ENCODE measurements at regions not wholly inside any gene's neighbourhood (a gene's known extent, or its start where the extent isn't known, plus 50 kb on each side); places are given as distances from the start of the nearest gene placed in this dataset.
"Not testable (repeated sequence)": the region's sequence is repeated elsewhere in the genome, so short reads cannot be mapped to it uniquely, and the experiment has no call there.

DNA sequence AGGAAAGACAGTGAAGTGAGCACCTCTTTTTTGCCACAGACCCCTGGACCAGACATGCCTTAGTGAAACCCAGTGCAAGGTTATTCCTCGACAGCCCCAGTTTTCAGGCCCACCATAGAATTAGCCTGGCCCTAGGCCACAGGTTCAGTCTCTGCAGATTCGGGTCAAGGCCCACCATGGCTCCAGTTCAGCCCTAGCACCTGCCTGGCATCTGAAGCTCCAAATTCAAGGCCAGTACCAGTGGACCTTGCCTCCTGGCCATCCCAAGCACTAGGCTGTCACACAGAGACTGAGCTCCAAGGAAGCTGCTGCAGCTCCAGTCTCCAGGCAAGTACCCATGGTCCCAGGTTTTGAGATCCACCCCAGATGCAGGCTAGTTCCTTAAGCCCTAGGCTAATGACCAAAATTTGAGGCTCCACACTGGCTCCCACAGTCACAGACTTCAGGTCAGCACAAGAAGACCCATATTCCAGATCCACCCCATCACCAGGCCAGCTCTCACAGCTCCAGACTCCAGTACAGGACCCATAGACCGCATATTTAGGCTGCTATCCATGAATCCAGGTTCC, 877.5 kb upstream of the ADGRB3 start:
- no peak for DNase-seq

DNA sequence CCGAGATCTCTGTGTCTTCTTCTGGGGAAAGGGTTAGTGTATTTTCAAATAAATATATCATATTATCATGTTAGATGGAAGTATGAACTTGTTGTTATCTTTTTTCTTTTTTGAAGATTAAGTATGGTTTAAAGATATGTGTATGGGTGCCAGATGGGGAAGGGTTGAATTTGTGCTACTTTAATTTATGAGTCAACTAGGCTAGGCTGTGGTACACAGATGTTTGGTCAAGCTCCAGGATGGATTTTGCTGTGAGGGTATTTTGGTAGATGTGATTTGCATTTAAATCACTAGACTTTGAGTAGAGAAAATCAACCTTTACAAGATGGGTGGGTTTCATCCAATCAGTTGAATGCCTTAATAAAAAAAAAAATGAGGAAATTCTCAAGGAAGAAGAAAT, 886.6 kb upstream of the ADGRB3 start:
- no peak for DNase-seq

DNA sequence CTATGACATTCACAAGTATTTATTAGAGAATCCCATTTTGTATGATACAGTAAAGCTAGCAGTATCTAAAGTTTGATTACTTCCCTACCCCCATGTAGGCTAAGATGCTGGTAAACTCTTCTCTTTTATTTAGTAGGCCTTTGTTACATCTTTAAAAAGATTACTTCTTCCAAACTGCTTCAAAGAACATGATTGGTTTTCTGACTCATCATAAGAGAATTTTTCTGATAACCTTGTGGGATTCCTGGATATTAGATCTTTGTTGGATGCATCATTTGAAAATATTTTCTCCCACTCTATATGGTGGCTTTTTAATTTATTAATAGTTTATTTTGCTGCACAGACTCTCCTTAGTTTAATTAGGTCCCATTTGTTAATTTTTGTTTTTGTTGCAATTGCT, 898.3 kb upstream of the ADGRB3 start:
- DNase-seq, result no peak

DNA sequence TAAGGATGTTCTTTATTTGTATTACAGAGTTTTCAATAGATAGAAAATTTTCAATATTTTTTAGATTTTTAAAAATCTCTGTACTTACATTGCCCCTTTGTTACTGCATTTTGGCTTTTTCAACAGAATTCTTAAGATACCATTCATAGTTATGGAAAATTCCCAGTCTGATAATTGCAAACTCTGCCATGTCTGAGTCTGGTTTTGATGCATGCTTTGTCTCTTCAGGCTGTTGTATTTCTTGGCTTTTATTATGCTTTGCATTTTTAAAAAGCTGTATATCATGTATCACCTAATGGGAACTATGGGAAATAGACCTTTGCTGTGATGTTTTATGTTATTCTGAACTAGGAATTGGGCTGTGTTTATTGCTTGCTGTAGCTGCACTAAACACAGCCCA, 898.9 kb upstream of the ADGRB3 start:
- no peak for DNase-seq

DNA sequence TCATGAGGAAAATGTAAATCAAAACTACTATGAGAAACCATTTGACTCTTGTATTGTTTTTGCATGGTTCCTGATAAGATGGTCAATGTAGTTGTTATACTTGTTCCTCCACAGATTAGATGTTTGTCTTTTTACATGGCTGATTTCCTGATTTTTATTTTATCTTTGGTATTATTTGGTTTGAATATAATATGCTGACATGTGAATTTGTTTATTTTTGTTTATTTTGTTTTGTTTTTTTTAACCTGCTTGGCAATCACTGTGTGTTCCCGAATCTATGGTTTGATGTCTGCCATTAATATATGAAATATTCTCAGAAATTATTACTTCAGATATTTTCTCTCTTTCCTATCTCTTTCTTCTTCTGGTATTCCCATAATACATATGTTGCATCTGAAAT, 899.5 kb upstream of the ADGRB3 start:
- no peak for DNase-seq

DNA sequence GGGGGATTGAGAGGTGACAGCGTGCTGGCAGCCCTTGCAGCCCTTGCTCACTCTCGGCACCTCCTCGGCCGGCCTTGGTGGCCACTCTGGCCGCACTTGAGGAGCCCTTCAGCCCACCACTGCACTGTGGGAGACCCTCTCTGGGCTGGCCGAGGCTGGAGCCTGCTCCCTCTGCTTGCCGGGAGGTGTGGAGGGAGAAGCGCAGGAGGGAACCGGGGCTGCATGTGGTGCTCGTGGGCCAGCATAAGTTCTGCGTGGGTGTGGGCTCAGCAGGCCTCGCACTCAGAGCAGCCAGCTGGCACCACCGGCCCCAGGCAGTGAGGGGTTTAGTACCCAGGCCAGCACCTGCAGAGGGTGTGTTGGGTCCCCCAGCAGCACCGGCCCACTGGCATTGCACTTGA, 912.2 kb upstream of the ADGRB3 start:
- no peak for DNase-seq

DNA sequence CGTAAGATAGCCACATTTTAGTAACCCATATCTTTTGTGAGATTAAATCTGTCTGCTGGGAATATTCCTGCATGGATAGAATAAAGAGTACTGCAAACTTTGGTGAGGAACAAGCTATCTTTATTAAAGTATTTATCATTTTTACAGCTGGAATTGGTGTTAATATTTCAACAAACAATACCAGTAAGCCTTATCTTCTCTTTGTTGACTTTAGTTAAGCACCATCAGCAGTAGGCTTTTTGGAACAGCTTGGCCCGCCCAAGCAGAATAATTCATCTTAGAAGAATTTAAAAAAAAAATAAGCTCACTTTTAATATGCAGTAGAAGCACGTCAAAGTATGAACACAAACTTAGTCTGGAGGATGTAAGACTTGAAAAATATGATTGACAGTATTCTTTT, 917.8 kb upstream of the ADGRB3 start:
- DNase-seq, result no peak

DNA sequence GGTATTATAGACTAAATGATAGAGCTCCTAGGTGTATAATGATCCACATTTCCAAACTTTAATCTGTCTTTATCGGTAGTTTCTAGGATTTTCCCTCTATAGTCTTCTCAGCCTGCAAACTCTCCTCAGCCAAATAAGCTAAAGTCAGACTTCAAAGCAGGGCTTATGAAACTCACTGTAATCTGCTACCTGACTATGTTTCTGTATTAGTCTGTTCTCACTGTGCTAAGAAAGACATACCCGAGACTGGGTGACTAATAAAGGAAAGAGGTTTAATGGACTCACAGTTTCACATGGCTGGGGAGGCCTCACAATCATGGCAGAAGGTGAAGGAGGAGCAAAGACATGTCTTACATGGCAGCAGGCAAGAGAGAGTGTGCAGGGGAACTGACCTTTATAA, 928.7 kb upstream of the ADGRB3 start:
- DNase-seq, result no peak

DNA sequence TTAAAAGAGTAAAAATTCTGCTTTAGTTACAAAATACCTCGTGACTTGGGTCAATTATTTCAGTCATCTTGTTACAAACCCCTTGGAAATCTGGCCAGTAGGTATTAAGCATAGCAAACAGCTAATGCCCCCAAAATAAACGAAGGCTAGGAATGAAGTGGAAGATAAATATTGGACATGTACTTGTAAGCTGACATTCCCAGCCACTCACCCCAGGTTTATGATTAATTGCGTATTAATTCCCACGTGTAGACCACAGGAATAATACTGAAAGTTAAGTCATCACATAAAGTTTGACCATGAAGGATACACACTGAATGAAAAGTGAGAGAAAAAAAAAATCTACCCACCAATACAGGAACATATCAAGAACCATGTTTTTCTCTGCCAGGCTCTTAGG, 936.5 kb upstream of the ADGRB3 start:
- no peak for DNase-seq

DNA sequence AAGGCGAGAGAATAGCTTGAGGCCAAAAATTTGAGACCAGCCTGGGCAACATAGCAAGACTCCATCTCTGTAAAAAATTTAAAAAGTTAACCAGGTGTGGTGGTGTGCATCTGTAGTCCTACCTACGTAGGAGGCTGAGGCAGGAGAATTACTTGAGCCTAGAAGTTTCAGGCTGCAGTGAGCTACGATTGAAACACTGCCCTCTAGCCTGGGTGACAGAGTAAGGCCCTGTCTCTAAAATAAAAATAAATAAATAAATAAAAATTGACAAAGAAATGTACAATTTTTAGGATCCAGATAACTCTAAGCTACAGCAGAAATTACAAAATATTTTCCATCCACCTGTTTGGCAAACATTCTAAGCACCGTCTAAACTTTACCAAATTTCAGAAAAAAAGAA, 941.0 kb upstream of the ADGRB3 start:
- no peak for DNase-seq

DNA sequence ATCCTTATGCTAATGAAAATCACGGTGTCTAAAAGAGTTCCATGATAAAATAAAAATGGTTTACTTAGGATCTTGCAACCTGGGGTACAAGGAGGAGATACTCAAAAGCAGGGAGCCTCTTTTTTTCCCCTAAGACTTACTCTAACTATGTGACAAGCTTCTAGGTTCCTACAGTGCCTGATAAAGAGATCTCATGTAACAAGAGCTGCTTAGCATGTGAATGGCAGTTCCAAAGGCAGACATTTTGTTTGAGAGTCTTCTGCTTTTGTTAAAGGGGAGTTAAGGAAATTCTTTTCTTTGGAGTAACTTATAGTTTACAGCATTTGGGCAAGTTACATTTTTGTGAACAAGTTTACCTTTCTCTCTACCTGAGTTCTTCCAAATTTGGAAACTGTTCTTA, 945.8 kb upstream of the ADGRB3 start:
- no peak for DNase-seq

DNA sequence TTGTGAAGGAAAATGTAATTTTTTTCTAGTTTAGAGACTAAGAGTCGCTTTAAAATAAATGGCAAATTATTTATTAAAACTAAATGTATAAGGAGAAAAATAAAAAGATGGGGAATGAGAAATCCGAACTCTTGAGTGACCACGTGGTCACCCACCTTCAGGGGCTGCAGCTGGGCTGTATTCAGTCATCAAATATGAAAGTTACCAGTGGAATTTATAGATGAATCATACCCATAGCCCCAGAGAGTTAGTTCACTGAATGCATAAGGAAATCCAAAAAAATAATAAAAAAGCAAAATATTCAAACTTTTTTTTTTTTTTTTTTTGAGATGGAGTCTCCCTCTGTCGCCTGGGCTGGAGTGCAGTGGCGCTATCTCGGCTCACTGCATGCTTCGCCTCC, 947.7 kb upstream of the ADGRB3 start:
- DNase-seq, result no peak

DNA sequence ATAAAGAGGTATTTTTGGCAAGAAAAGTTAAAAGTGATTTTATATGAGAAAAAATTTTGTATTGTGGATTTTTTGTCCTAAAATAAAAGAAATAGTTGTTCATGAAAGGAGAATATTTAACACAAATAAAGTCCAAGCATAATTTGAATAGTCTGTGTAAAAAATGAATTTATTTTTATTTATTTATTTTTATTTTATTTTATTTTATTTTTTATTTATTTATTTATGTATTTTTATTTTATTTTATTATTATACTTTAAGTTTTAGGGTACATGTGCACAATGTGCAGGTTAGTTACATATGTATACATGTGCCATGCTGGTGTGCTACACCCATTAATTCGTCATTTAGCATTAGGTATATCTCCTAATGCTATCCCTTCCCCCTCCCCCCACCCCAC, 948.9 kb upstream of the ADGRB3 start:
- DNase-seq, result not testable (repeated sequence)

DNA sequence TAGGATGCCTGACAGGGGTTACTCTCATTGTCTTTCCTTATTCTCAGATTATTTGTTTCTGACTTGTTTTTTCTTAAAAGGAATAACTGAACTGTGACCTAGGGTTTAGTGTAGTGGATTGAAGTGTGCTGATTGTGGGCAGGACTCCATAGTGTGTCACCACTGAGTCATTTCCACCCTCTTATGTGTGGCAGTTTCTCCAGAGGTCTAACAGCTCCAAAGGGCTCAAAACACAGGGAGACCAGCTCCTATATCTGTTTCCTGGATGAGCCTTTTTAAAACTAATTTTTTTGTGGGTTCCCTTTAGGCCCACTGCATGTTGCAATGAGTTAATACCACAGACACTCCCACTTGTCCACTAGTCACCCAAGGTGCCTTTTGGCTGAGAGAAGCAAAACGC, 951.1 kb upstream of the ADGRB3 start:
- no peak for DNase-seq

DNA sequence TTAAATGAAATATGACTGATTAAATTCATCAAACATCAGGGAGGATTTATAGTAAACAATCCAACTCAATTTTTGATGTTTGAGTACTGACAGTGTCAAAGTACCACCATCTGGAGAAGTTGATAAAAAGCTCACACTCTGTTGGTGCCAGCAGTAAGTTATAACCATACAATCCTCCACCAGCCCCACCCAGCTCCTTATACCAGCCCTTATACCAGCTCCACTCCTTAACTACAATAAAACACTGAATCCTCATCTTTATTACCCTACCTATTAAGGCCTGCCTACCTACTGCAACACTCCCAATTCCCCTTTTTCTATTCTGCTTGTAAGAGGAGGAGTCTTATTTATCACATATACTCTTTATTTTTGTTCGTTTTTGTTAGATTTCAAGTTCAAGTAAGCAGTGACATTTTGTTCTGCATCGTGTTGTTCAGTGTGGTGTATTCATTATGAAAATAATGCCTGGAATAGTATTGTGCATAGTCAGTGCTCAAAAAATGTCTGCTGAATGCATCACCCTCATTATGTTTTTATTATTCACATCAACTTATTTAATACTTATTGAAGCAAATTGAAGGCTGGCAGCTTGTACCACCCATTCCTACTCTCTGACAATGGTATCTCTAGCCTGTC, 954.7 kb upstream of the ADGRB3 start:
- DNase-seq, result no peak

DNA sequence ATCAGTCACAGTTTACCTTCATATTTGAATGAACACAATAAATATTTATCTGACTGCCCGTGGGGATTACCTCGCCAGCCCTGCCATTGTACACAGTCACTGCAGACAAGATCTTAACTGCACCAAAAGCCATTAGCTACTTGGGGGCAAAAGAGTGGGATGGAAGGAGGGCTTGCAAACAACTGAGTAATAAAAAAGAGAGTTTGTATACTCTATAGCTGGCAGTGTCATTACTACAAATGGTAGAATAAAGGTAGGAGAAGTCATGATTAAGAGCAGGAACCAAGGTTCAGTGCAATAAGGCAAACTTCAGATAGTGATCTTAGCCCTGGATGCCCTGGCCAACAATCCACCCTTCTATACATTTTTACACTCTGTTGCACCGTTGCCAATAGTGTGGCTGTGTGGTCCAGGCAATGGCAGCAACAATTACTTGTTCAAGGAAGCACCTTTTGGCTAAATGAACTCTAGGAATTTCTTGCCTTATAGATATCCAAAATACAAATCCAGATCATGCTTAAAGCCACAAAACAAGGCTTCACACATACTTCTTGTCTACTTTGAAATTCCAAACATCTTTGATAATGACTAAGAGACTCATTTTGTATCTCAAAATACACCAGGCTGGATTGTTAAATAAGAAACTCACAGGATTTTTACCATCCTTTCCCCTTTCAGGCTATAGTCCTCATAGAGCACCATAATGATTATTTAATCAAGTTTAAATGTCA, 955.4 kb upstream of the ADGRB3 start:
- DNase-seq, result no peak

DNA sequence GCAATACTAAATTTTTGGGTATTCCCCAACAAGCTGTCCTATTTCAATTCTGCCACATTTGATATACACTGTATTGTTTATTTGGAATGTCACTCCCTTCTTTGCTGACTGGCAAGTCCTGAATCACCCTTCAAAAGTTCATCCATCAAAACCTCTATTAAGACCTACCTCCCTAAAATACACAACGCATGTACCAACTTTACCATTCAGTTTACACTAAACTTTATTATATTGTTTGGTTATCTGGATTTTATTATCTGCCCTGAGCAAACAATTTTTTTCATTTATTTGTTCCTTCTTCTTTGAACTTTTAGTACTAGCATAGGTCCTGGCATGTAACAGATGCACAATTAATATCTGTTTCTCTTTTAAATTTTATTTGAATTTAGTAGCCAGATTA, 958.2 kb upstream of the ADGRB3 start:
- DNase-seq, result no peak

DNA sequence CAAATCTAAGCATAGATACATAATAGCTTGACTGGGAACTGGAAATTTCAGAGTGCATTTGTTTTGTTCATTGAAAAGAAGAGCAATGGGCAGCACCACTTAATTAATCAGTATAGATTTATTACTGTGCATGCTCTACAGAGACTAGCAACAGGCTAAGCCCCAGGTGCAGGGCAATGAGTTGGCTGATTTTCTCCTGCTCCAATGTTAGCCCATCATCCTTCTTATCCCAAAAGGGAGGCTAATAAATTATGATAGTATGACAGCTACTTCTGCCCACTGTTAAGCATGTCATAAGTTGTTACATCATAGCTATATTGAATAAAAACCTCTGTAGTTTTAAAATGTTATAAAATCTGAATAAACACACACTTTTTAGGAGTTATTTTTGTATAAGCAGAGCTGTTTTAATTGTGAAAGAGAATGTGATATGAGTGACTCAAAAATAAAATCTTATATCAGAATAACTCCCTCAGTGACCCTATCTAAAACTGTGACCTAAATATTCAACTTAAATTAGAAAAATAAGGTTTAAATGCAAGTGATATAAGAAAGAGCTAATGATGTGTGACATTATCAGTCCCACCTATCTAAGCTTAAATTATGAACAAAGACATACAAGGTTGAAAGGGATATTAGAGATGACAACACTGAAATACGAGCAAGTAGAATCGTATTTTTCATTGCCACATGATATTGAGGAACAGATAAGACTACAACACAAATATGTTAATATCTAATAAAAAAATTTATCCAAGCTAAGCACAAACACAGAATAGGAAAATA, 967.3 kb upstream of the ADGRB3 start:
- DNase-seq, result no peak

DNA sequence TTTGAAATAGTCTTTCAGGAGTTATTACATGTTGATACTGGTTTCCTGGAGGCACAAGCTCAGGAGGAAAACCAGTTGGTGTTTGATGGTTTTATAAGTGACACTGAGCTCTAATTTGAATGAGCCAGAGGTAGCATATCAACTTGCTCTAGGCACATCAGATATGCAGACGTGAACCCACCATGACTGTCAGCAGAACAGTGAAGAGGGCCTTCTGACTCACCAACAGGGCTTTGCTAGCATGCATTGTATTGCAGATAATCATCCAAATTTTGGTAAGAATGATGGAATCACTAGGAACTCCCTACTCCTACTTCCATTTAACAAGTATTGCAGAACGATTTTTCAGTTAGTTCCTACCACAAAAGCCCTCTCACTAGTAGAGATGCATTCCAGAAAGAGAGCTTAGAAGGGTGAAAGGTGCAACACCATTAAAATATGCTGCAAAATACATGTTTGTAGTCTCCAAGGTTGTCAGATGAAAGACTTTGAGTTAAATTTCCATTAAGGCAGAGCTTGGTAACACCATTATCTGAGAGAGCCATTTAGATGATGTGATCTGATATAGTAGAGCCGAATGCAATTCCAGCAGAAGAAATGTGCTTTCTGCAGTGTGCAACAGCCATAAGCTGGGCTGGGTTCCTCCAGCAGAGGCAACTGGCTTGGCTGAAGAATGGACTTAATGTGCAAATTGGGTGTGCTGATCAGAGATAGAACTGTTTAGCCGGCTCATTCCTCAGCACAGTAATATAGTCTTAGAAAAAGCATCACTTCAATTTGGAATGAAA, 968.7 kb upstream of the ADGRB3 start:
- no peak for DNase-seq

DNA sequence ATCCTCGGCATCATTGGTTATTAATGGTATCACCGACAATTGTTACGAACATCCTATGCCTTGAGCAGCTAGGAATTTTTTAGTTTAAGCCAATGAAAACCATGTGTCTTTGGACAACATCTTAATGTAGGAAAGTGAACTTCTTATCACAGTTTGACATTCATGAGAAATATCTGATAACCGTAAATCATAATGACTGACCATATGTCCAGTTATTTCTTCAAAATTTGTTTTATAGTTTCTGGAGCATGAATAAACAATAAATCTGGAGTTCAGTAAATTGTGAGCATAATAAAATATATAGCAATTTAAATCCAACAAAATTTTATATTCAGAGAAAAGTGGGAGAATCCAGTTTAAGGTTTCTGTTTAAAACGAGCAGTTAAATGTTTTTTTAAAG, 970.1 kb upstream of the ADGRB3 start:
- DNase-seq, result no peak

DNA sequence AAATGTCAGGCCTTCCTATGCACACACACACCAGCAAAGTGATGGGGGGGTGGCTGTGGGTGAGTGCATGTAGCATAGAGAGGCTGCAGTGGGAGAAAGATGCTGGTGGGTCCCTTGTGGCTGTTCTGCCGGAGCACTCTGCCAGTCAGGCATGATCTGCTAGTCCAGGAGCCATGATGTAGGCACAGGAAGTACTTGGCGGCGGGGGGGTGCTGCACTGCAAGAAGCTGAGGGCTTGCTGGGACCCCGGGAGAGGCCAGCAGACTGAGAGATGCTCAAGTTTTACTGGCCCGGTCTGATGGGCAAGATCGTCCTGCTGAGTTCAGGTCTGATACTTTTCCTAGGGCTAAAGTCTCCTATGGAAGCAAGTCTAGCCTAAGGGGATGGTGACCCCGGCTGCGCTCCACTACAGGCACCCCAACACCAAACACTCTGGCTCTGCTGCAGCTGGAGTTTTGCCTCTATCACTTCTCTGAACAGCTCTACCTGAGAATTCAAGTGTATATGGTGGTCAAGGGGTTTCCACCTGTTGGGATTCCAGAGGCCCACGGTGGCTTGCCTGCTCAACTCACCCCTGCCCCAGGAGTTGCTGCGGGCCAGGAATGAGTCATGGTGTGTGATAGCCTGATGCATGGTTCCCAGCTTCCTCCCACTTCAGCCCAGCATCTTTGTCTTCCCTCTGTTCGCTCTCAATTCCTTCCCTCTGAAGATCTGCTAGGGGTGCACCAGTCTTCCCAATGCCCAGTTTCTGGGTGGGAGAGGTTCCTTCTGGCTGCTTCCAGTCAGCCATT, 971.8 kb upstream of the ADGRB3 start:
- no peak for DNase-seq

DNA sequence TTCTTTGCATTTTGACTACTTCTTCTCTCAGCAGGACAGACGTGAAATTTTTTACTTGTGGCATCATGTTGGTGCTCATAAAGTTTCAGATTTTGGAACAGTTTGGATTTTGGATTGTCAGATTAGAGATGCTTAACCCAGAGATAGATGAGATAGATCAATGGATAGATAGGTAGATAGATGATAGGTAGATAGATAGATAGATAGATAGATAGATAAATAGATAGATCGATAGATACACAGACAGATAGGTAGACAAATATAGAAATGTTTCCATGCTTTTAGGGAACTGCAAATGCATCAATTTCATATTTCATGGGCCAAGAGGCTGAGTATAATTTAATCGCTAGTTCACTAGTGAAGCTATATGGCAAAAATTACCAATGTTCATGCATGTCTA, 981.5 kb upstream of the ADGRB3 start:
- no peak for DNase-seq
